Liver (tissue), 8 donors: ENCODE measurements at regions not wholly inside any gene's neighbourhood (a gene's known extent, or its start where the extent isn't known, plus 50 kb on each side); places are given as distances from the start of the nearest gene placed in this dataset.

ENCODE experiments used
- DNase-seq: peaks from one replicate; pipeline ENCODE4 v3.0.0-alpha.2; 2017; ENCODE audit warnings: low spot score
- H3K27ac ChIP-seq, 2 donors: one replicate each; pipeline ENCODE4 v1.7.0; 2013; ENCODE audit warnings: inconsistent platforms in 2 of 2, low read length in 2 of 2, control low read depth in 1 of 2, low read depth in 1 of 2, mild to moderate bottlenecking in 1 of 2
- H3K27me3 ChIP-seq, 4 donors: one replicate each; pipeline versions ENCODE4 v1.6.1 to v1.7.0; 2013; ENCODE audit warnings: low read length in 3 of 4, inconsistent platforms in 1 of 4, mild to moderate bottlenecking in 1 of 4, moderate library complexity in 1 of 4; ENCODE audit not compliant: control insufficient read depth in 4 of 4, insufficient read depth in 4 of 4
- H3K36me3 ChIP-seq, 4 donors: one replicate each; pipeline versions ENCODE4 v1.6.1 to v1.7.0; 2013; ENCODE audit warnings: low read length in 3 of 4, mild to moderate bottlenecking in 3 of 4, low read depth in 1 of 4, moderate library complexity in 1 of 4; ENCODE audit not compliant: control insufficient read depth in 4 of 4, insufficient read depth in 3 of 4
- H3K4me1 ChIP-seq, 4 donors: one replicate each; pipeline versions ENCODE4 v1.6.1 to v1.7.0; 2013; ENCODE audit warnings: low read length in 3 of 4, mild to moderate bottlenecking in 3 of 4, moderate library complexity in 1 of 4; ENCODE audit not compliant: control insufficient read depth in 4 of 4, insufficient read depth in 4 of 4
- H3K4me3 ChIP-seq, 3 donors: one replicate each; pipeline versions ENCODE4 v1.6.1 to v1.7.0; 2013; ENCODE audit warnings: low read length in 3 of 3, control low read depth in 1 of 3, low read depth in 1 of 3, mild to moderate bottlenecking in 1 of 3
- H3K9ac ChIP-seq, 2 donors: one replicate each; pipeline ENCODE4 v1.7.0; 2013; ENCODE audit warnings: low read length in 2 of 2, mild to moderate bottlenecking in 2 of 2, moderate library complexity in 2 of 2, control low read depth in 1 of 2, low read depth in 1 of 2
- H3K9me3 ChIP-seq, 4 donors: one replicate each; pipeline versions ENCODE4 v1.6.1 to v1.7.0; 2013; ENCODE audit warnings: low read length in 3 of 4; ENCODE audit not compliant: control insufficient read depth in 4 of 4
- ATF3 ChIP-seq: IDR thresholded peaks from 2 replicates; pipeline ENCODE4 v1.6.1; 2016; ENCODE audit warnings: antibody characterized with exemption
- CTCF ChIP-seq: fragments of 150-350 bp; IDR thresholded peaks from 2 replicates; pipeline ENCODE4 v1.5.1; 2017; ENCODE audit warnings: improper control_type of control experiment, low read depth, low read length; ENCODE audit not compliant: missing input control
- EGR1 ChIP-seq, 2 donors: IDR thresholded peaks; 2 replicates each; pipeline ENCODE4 v1.6.1; 2016 to 2018; ENCODE audit warnings: antibody characterized with exemption in 2 of 2, low read depth in 2 of 2
- FOXA1 ChIP-seq: IDR thresholded peaks from 2 replicates; pipeline ENCODE4 v1.6.1; 2016; ENCODE audit warnings: antibody characterized with exemption
- FOXA2 ChIP-seq: IDR thresholded peaks from 2 replicates; pipeline ENCODE4 v1.6.1; 2016; ENCODE audit warnings: antibody characterized with exemption
- GABPA ChIP-seq, 2 donors: IDR thresholded peaks in 1 of 2; conservative IDR thresholded peaks in 1 of 2; 2 replicates each; pipeline ENCODE4 v1.6.1; 2016; ENCODE audit warnings: antibody characterized with exemption in 2 of 2, mild to moderate bottlenecking in 1 of 2, moderate library complexity in 1 of 2
- HNF4A ChIP-seq, 2 donors: conservative IDR thresholded peaks; 2 replicates each; pipeline ENCODE4 v1.6.1; 2016; ENCODE audit warnings: antibody characterized with exemption in 2 of 2, mild to moderate bottlenecking in 2 of 2
- HNF4G ChIP-seq: IDR thresholded peaks from 2 replicates; pipeline ENCODE4 v1.6.1; 2016; ENCODE audit warnings: antibody characterized with exemption
- JUND ChIP-seq, 2 donors: IDR thresholded peaks; 2 replicates each; pipeline ENCODE4 v1.6.1; 2016; ENCODE audit warnings: antibody characterized with exemption in 2 of 2
- NR2F2 ChIP-seq: IDR thresholded peaks from 2 replicates; pipeline ENCODE4 v1.6.1; 2016; ENCODE audit warnings: antibody characterized with exemption
- REST ChIP-seq: IDR thresholded peaks from 2 replicates; pipeline ENCODE4 v1.6.1; 2016; ENCODE audit warnings: antibody characterized with exemption, mild to moderate bottlenecking
- RXRA ChIP-seq, 2 donors: IDR thresholded peaks; 2 replicates each; pipeline ENCODE4 v1.6.1; 2017 to 2018; ENCODE audit warnings: antibody characterized with exemption in 2 of 2, mild to moderate bottlenecking in 1 of 2
- TAF1 ChIP-seq: conservative IDR thresholded peaks from 2 replicates; pipeline ENCODE4 v1.6.1; 2016; ENCODE audit warnings: antibody characterized with exemption, mild to moderate bottlenecking
- YY1 ChIP-seq: IDR thresholded peaks from 2 replicates; pipeline ENCODE4 v1.6.1; 2016; ENCODE audit warnings: antibody characterized with exemption, mild to moderate bottlenecking
- ZBTB33 ChIP-seq: IDR thresholded peaks from 2 replicates; pipeline ENCODE4 v1.6.1; 2016; ENCODE audit warnings: antibody characterized with exemption
- WGBS: extraction: QIAGEN DNeasy Blood & Tissue Kit; methylation state at CpG from one replicate; pipeline ENCODE4 v1.1.7; 2013; 5-methylcytosine and 5-hydroxymethylcytosine counted together
- TF ChIP-seq, protein P1 (sequence below): IDR thresholded peaks from 2 replicates; pipeline ENCODE4 v1.6.1; 2016; ENCODE audit warnings: antibody characterized with exemption
- donor health status: healthy.
- donor health status: healthy.
- donor health status: healthy.
- donor health status: healthy.
- donor health status: healthy.

DNA sequence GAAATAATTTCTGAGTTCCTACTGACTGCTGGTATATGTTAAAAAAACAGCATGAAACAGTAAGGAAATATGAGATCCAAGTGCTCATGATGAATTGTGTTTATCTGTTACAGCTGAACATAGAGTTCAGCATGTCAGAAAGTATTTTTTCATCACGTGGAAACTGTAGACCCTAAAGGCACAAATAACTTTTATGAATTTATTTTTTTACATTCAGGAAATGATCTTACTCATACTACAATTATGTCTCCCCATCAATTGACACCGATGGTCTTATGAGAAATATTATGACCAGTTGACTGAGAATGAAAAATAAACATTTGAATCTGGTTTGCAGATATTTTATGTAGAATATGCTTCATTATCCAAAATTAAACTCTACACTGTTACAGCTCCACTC, 283.1 kb upstream of the SPANXN4 start:
- H3K9ac ChIP-seq: no peak overlapping the region
- H3K27me3 ChIP-seq: no peaks in the 10 kb centered on the region
- no peak for DNase-seq
- no peak overlapping the region for H3K4me3 ChIP-seq
- no peak for TF ChIP-seq TAF1
- no peak for TF ChIP-seq NR2F2
- no peak for TF ChIP-seq HNF4G
- no peak for TF ChIP-seq ATF3
- no peak for TF ChIP-seq ZBTB33
- TF ChIP-seq HNF4A (conservative IDR thresholded peaks at IDR 0.05): no peak
- no peak for TF ChIP-seq GABPA (IDR thresholded peaks at IDR 0.05 in 1 of 2, conservative IDR thresholded peaks at IDR 0.05 in 1 of 2)
- TF ChIP-seq CTCF: no peak
- TF ChIP-seq EGR1 (IDR thresholded peaks at IDR 0.05; ENCODE audit: low read depth in 2 of 2): no peak
- no peak for TF ChIP-seq RXRA (IDR thresholded peaks at IDR 0.05)
- no peak for TF ChIP-seq JUND (IDR thresholded peaks at IDR 0.05)
- no peak for TF ChIP-seq REST
- TF ChIP-seq FOXA1: no peak
- TF ChIP-seq, protein P1, sequence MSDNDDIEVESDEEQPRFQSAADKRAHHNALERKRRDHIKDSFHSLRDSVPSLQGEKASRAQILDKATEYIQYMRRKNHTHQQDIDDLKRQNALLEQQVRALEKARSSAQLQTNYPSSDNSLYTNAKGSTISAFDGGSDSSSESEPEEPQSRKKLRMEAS: no peak
- TF ChIP-seq FOXA2: no peak
- no peak for TF ChIP-seq YY1
- no peaks in the 10 kb centered on the region for H3K9me3 ChIP-seq
- H3K4me1 ChIP-seq: no peaks in the 10 kb centered on the region
- H3K27ac ChIP-seq: no peak overlapping the region
- H3K36me3 ChIP-seq: no peaks in the 10 kb centered on the region
- WGBS: 72% methylated on average over 2 of the region's 2 CpGs

DNA sequence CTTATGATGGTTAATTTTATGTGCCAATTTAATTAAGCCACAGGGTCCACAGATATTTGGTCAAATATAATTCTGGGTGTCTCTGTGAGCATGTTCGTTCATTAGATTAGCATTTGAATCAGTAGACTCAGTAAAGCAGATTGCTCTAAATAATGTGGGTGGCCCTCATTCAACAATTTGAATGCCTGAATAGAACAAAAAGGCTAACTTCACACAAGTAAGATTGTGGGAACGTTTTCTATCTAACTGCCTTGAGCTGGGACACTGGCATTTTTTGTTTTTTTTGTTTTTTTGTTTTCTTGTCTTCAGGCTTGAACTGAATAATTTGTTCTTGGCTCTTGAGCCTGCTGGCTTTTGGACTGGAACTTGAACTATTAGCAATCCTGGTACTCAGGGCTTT, 292.4 kb upstream of the SPANXN4 start:
- TF ChIP-seq FOXA1 (no peak), JUND (IDR thresholded peaks at IDR 0.05) (no peak), HNF4G (no peak), FOXA2 (no peak), ATF3 (no peak), HNF4A (conservative IDR thresholded peaks at IDR 0.05) (no peak), ZBTB33 (no peak), RXRA (IDR thresholded peaks at IDR 0.05) (no peak)
- TF ChIP-seq, protein P1: no peak
- Histone ChIP-seq H3K4me1 (no peaks in the 10 kb centered on the region), H3K9me3 (peaks cover 0 to 2% (median 0%) of the 10 kb centered on the region in 4 donors), H3K27ac (no peak overlapping the region), H3K27me3 (no peaks in the 10 kb centered on the region), H3K36me3 (no peaks in the 10 kb centered on the region), H3K9ac (no peak overlapping the region), H3K4me3 (no peak overlapping the region)
- WGBS: 55% methylated on average over 2 of the region's 2 CpGs
- DNase-seq: no peak
